RWPE1 (cell line): ENCODE measurements at regions not wholly inside any gene's neighbourhood (a gene's known extent, or its start where the extent isn't known, plus 50 kb on each side); places are given as distances from the start of the nearest gene placed in this dataset.

Experiments used
- CTCF ChIA-PET: fragments of 350-600 bp; sonication (Branson Sonifier 250); formaldehyde crosslinking; extraction: SDS; loops from one replicate; lab custom pipeline; 2021; lab: Yijun Ruan, JAX
- POLR2A ChIA-PET: fragments of 400-600 bp; formaldehyde crosslinking; extraction: SDS; loops from one replicate; lab custom pipeline; 2020; ENCODE audit warnings: antibody characterized with exemption; ENCODE audit not compliant: low non-redundant PET; lab: Yijun Ruan, JAX
- DNase-seq: peaks from one replicate; pipeline ENCODE4 v3.0.0; 2012; ENCODE audit warnings: low spot score
- H3K27ac ChIP-seq: fragments of 450-650 bp; 2 replicates; pipeline ENCODE4 v1.5.1; 2017
- TF ChIP-seq, protein P1 (sequence below): fragments of 450-650 bp; conservative IDR thresholded peaks from 2 replicates; pipeline ENCODE4 v1.5.1; 2017; ENCODE audit warnings: low read depth, mild to moderate bottlenecking

GRCh38 chr17:71470062-71470461 lies 650.8 kb upstream of the SOX9 start:
- ChIA-PET POLR2A (no interaction called here), CTCF (interaction anchor here (1.0 kb wide), 1 partner anchor 208 kb away, joined by 4 read pairs; no protein-coding TSS in a partner anchor)
- DNase-seq, result no peak
- TF ChIP-seq, protein P1, sequence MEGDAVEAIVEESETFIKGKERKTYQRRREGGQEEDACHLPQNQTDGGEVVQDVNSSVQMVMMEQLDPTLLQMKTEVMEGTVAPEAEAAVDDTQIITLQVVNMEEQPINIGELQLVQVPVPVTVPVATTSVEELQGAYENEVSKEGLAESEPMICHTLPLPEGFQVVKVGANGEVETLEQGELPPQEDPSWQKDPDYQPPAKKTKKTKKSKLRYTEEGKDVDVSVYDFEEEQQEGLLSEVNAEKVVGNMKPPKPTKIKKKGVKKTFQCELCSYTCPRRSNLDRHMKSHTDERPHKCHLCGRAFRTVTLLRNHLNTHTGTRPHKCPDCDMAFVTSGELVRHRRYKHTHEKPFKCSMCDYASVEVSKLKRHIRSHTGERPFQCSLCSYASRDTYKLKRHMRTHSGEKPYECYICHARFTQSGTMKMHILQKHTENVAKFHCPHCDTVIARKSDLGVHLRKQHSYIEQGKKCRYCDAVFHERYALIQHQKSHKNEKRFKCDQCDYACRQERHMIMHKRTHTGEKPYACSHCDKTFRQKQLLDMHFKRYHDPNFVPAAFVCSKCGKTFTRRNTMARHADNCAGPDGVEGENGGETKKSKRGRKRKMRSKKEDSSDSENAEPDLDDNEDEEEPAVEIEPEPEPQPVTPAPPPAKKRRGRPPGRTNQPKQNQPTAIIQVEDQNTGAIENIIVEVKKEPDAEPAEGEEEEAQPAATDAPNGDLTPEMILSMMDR, result no peak
- H3K27ac ChIP-seq, result no peak overlapping the region

DNA sequence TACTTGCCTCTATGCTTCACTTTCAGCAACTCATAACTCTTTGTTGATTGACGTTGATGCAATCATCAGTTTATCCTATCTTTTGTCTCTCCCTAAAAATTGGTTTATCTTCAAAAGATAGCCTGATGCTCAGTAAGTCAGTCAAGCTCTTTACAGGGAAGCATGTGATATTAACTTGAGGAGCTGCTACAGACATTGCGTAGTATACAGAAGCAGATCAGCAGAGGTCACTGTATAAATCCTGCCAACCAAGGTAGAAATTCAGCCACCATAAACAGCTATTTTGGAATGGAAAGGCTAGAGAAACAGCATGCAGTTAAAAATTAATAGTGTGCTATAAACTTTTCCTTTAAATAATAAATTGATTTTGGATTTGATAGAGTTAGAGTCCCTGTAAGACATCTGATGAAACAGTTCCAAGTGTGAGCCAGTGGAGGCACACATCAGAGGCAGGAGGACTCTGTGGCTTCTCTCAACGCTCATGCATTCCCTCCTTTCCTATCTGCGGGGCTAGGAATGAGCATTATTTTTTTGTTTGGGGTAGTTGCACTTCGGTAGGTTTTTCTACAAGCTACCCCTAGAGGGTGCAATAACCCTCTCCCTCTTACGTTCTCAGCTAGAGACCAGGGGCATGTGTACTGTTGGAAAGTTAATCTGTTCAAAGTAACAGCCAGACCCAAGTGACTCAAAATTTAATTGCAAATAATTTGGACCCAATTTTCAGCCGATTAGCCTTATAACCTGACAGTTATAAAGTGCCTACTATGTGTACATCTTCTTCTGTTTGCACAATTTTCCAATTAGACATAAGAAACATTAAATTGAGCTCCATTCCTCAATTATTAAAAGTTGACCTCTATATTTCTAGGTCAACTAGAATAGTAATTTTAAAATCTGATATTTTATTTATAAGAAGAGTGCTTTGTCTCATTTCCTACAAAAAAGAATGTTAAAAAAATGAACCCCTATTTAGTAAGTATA lies 647.7 kb upstream of the SOX9 start:
- TF ChIP-seq, protein P1, result peak; percentile 82
- POLR2A ChIA-PET, result interaction anchor here (0.6 kb wide), 1 partner anchor 515 kb away, joined by 3 read pairs; no protein-coding TSS in a partner anchor
- CTCF ChIA-PET, result interaction anchor here (0.5 to 1.4 kb wide), 14 partner anchors 10 to 1865 kb away, joined by 3 to 9 read pairs (median 4); no protein-coding TSS in a partner anchor
- DNase-seq, result peak; percentile 72
- H3K27ac ChIP-seq, result no peak overlapping the region

DNA sequence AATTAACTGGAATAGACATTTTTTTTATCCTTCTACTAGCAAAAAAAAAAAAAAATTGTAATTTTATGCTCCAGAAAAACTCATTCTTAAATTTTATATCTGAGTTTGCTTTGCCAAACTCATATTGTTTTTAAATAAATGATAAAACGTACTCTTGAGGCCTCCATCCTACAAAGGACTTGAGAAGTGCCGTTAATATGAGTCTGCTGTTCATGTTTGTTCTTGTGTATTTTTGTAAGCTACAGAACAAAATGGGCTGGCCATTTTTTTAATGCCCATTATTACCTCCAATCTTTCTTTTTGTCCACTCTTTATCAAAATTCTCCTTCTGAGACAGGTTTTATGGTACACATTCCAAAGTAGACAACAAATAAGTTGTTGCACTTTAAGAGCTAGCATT lies 643.5 kb upstream of the SOX9 start:
- TF ChIP-seq, protein P1, result no peak
- DNase-seq, result no peak
- no peak overlapping the region for H3K27ac ChIP-seq
- CTCF ChIA-PET, result interaction anchor here (0.5 kb wide), 1 partner anchor 10 kb away, joined by 4 read pairs; no protein-coding TSS in a partner anchor
- POLR2A ChIA-PET, result no interaction called here

DNA sequence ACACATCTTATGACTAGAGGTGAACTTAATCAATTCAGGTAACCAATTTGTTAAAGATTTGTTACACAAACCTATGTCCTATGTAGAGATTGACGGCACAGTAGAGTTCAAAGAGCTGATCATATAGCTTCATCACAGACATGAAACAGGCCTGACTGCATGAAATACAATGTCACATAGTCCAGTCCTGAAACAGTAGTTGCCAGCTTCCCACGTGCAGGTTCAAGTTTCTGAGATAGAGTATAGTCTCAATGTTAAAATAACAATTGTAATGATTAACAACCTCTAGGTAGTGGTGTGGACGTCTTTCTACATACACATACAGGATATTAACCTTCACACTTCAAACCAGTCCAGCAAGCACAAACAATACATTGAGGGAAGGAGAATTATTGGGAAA lies 640.7 kb upstream of the SOX9 start:
- POLR2A ChIA-PET, result no interaction called here
- TF ChIP-seq, protein P1, result no peak
- CTCF ChIA-PET, result no interaction called here
- DNase-seq, result no peak
- H3K27ac ChIP-seq, result no peak overlapping the region

- TF ChIP-seq, protein P1, result no peak
- ChIA-PET CTCF (interaction anchor here (1.1 kb wide), 1 partner anchor 192 kb away, joined by 5 read pairs; no protein-coding TSS in a partner anchor), POLR2A (no interaction called here)
- H3K27ac ChIP-seq, result no peak overlapping the region
- DNase-seq, result no peak
Measured at GRCh38 chr17:71482625-71483024, 638.2 kb upstream of the SOX9 start.

DNA sequence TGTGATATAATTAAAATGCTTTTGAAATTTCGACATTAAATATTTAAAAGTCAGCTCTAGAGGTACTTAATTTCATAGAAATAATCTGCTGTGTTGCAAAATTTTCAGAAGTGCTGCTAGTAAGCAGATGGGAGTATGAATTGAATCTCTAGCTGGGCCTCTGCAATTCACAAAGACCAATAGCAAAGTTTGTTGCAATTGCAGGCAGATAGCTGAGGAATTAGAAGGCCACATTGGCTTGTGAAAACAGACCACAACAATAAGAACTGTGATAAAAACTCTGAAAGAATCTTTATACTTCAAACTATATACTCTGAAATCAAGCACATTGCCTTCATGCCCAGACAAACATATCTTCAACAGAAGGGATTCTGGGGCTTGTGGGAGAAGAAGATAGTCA lies 636.3 kb upstream of the SOX9 start:
- ChIA-PET POLR2A (no interaction called here), CTCF (no interaction called here)
- TF ChIP-seq, protein P1, result no peak
- no peak for DNase-seq
- no peak overlapping the region for H3K27ac ChIP-seq
